GM12878 (cell line): ENCODE measurements at regions not wholly inside any gene's neighbourhood (a gene's known extent, or its start where the extent isn't known, plus 50 kb on each side); places are given as distances from the start of the nearest gene placed in this dataset.

Experiments
- CBFB ChIP-seq: IDR thresholded peaks from 2 replicates; pipeline ENCODE4 v1.6.1; 2016; ENCODE audit warnings: antibody characterized with exemption, low read depth
- CHD2 ChIP-seq: IDR thresholded peaks from 2 replicates; pipeline ENCODE4 v1.6.1; 2011; ENCODE audit warnings: low read depth, low read length, improper control_type of control experiment, borderline replicate concordance
- EP300 ChIP-seq, 2 experiments: fragments of 150-350 bp in 1 of 2; IDR thresholded peaks; 2 replicates each; pipeline ENCODE4 v1.6.1; 2011 to 2012; ENCODE audit warnings: low read depth in 2 of 2, low read length in 2 of 2, borderline replicate concordance in 1 of 2, improper control_type of control experiment in 1 of 2, inconsistent platforms in 1 of 2; ENCODE audit not compliant: control insufficient read depth in 1 of 2
- EZH2 ChIP-seq: IDR thresholded peaks from 2 replicates; pipeline ENCODE4 v1.6.1; 2012; ENCODE audit warnings: low read depth, mild to moderate bottlenecking, control low read depth, inconsistent platforms, low read length, borderline replicate concordance; ENCODE audit not compliant: control insufficient read depth
- FOXM1 ChIP-seq: IDR thresholded peaks from 2 replicates; pipeline ENCODE4 v1.6.1; 2012; ENCODE audit warnings: low read depth, mild to moderate bottlenecking, inconsistent platforms, low read length, moderate library complexity
- JUND ChIP-seq: IDR thresholded peaks from 2 replicates; pipeline ENCODE4 v1.6.1; 2012; ENCODE audit warnings: low read depth, mild to moderate bottlenecking, low read length, improper control_type of control experiment, moderate library complexity
- NFXL1 ChIP-seq: fragments of 450-650 bp; IDR thresholded peaks from 2 replicates; pipeline ENCODE4 v1.6.1; 2017; ENCODE audit warnings: antibody characterized with exemption, mild to moderate bottlenecking, borderline replicate concordance
- POLR2A ChIP-seq: IDR thresholded peaks from 2 replicates; pipeline ENCODE4 v1.6.1; 2011; ENCODE audit warnings: low read depth, mild to moderate bottlenecking, low read length
- ZNF24 ChIP-seq: fragments of 450-650 bp; IDR thresholded peaks from 2 replicates; pipeline ENCODE4 v1.6.1; 2017; ENCODE audit warnings: antibody characterized with exemption, mild to moderate bottlenecking
- TF ChIP-seq, protein P1 (sequence below): fragments of 450-650 bp; IDR thresholded peaks from 2 replicates; pipeline ENCODE4 v1.6.1; 2016; ENCODE audit warnings: mild to moderate bottlenecking
- TF ChIP-seq, protein P2 (sequence below): IDR thresholded peaks from 2 replicates; pipeline ENCODE4 v1.6.1; 2011; ENCODE audit warnings: mild to moderate bottlenecking, low read depth, low read length, moderate library complexity; ENCODE audit not compliant: insufficient replicate concordance
- TF ChIP-seq, protein P3 (sequence below): fragments of 450-650 bp; IDR thresholded peaks from 2 replicates; pipeline ENCODE4 v1.6.1; 2014; ENCODE audit warnings: mild to moderate bottlenecking
- TF ChIP-seq, protein P4 (sequence below): fragments of 450-650 bp; IDR thresholded peaks from 2 replicates; pipeline ENCODE4 v1.6.1; 2017; ENCODE audit warnings: mild to moderate bottlenecking, moderate library complexity
- TF ChIP-seq, protein P5 (sequence below): IDR thresholded peaks from 2 replicates; pipeline ENCODE4 v1.6.1; 2012; ENCODE audit warnings: low read depth, low read length, improper control_type of control experiment

DNA sequence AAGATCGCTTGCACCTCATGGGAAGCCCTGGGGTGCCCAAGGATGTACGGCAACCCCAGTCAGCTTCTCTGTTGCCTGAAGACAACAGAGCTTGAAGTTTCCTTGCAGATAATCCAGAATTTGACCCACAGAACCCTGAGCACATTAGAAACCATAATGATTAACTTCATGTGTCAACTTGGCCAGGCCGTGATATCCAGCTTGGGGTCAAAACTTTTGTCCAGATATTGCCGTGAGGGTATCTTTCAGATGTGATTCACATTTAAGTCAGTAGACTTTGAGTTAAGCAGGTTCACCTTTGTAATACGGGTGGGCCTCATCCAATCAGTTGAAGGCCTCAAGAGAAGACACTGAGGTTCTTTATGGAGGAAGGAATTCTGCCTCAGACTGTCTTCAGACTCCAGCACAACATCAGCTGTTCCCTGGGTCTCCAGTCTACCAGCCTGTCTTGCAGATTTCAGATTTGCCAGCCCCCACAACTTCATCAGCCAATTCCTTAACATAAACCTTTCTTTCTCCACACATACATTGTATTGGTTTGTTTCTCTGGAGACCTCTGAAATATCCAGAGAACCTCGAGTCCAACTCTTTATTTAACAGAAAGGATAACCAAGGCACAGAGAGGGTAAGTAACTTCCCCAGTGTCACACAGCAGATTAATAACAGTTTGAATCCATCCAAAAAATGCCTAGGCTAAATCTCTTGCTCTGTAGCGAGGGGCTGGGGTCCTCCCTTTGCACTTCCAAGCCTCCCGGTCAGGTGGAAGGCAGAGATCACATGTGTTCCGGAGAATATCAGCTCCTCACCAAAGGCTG, 171.1 kb downstream of the SALL1 start:
- TF ChIP-seq FOXM1 (no peak), NFXL1 (no peak), JUND (no peak), EZH2 (no peak), CBFB (no peak), EP300 (IDR thresholded peaks at IDR 0.05; ENCODE audit: borderline replicate concordance in 1 of 2, control insufficient read depth in 1 of 2, low read depth in 2 of 2, low read length in 2 of 2) (no peak), CHD2 (no peak), POLR2A (no peak), ZNF24 (no peak)
- TF ChIP-seq, protein P1, sequence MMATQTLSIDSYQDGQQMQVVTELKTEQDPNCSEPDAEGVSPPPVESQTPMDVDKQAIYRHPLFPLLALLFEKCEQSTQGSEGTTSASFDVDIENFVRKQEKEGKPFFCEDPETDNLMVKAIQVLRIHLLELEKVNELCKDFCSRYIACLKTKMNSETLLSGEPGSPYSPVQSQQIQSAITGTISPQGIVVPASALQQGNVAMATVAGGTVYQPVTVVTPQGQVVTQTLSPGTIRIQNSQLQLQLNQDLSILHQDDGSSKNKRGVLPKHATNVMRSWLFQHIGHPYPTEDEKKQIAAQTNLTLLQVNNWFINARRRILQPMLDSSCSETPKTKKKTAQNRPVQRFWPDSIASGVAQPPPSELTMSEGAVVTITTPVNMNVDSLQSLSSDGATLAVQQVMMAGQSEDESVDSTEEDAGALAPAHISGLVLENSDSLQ, result no peak
- TF ChIP-seq, protein P2, sequence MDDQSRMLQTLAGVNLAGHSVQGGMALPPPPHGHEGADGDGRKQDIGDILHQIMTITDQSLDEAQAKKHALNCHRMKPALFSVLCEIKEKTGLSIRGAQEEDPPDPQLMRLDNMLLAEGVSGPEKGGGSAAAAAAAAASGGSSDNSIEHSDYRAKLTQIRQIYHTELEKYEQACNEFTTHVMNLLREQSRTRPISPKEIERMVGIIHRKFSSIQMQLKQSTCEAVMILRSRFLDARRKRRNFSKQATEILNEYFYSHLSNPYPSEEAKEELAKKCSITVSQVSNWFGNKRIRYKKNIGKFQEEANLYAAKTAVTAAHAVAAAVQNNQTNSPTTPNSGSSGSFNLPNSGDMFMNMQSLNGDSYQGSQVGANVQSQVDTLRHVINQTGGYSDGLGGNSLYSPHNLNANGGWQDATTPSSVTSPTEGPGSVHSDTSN, result no peak
- TF ChIP-seq, protein P3, sequence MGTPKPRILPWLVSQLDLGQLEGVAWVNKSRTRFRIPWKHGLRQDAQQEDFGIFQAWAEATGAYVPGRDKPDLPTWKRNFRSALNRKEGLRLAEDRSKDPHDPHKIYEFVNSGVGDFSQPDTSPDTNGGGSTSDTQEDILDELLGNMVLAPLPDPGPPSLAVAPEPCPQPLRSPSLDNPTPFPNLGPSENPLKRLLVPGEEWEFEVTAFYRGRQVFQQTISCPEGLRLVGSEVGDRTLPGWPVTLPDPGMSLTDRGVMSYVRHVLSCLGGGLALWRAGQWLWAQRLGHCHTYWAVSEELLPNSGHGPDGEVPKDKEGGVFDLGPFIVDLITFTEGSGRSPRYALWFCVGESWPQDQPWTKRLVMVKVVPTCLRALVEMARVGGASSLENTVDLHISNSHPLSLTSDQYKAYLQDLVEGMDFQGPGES, result no peak
- TF ChIP-seq, protein P4, sequence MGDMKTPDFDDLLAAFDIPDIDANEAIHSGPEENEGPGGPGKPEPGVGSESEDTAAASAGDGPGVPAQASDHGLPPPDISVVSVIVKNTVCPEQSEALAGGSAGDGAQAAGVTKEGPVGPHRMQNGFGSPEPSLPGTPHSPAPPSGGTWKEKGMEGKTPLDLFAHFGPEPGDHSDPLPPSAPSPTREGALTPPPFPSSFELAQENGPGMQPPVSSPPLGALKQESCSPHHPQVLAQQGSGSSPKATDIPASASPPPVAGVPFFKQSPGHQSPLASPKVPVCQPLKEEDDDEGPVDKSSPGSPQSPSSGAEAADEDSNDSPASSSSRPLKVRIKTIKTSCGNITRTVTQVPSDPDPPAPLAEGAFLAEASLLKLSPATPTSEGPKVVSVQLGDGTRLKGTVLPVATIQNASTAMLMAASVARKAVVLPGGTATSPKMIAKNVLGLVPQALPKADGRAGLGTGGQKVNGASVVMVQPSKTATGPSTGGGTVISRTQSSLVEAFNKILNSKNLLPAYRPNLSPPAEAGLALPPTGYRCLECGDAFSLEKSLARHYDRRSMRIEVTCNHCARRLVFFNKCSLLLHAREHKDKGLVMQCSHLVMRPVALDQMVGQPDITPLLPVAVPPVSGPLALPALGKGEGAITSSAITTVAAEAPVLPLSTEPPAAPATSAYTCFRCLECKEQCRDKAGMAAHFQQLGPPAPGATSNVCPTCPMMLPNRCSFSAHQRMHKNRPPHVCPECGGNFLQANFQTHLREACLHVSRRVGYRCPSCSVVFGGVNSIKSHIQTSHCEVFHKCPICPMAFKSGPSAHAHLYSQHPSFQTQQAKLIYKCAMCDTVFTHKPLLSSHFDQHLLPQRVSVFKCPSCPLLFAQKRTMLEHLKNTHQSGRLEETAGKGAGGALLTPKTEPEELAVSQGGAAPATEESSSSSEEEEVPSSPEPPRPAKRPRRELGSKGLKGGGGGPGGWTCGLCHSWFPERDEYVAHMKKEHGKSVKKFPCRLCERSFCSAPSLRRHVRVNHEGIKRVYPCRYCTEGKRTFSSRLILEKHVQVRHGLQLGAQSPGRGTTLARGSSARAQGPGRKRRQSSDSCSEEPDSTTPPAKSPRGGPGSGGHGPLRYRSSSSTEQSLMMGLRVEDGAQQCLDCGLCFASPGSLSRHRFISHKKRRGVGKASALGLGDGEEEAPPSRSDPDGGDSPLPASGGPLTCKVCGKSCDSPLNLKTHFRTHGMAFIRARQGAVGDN, result no peak
- TF ChIP-seq, protein P5, sequence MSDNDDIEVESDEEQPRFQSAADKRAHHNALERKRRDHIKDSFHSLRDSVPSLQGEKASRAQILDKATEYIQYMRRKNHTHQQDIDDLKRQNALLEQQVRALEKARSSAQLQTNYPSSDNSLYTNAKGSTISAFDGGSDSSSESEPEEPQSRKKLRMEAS, result no peak
